Muscle of leg (tissue), 3 donors: ENCODE measurements at regions not wholly inside any gene's neighbourhood (a gene's known extent, or its start where the extent isn't known, plus 50 kb on each side); places are given as distances from the start of the nearest gene placed in this dataset.
A peak's percentile ranks its signal among the peaks of the same experiment; 100 is the strongest.
"Not testable (repeated sequence)": the region's sequence is repeated elsewhere in the genome, so short reads cannot be mapped to it uniquely, and the experiment has no call there.

ENCODE experiments used
- DNase-seq: peaks from one replicate; pipeline ENCODE4 v3.0.0; 2013
- H3K27ac ChIP-seq: one replicate; pipeline ENCODE4 v1.5.1; 2013; ENCODE audit warnings: mild to moderate bottlenecking, low read length, control low read depth
- H3K27me3 ChIP-seq: one replicate; pipeline ENCODE4 v1.6.1; 2013; ENCODE audit warnings: low read length; ENCODE audit not compliant: control insufficient read depth, insufficient read depth
- H3K36me3 ChIP-seq: one replicate; pipeline ENCODE4 v1.6.1; 2013; ENCODE audit warnings: low read length; ENCODE audit not compliant: control insufficient read depth, insufficient read depth
- H3K4me1 ChIP-seq: one replicate; pipeline ENCODE4 v1.6.1; 2013; ENCODE audit warnings: low read length; ENCODE audit not compliant: control insufficient read depth, insufficient read depth
- H3K4me3 ChIP-seq: one replicate; pipeline ENCODE4 v1.5.1; 2013; ENCODE audit warnings: low read length, control low read depth
- H3K9me3 ChIP-seq: replicated peaks from 2 replicates; pipeline ENCODE4 v1.6.1; 2013; ENCODE audit warnings: low read depth, low read length; ENCODE audit not compliant: control insufficient read depth
- WGBS: methylation state at CpG from one replicate; pipeline ENCODE4 v1.1.5; 2013; ENCODE audit warnings: missing lambda C conversion rate; ENCODE audit not compliant: insufficient coverage; 5-methylcytosine and 5-hydroxymethylcytosine counted together

- H3K4me3 ChIP-seq, DNase-seq: not testable (repeated sequence)
- WGBS, result 71% methylated on average over 15 of the region's 49 CpGs
These were observed 59.9 kb upstream of the EN2 start for GRCh38 chr7:155397758-155398714.

GRCh38 chr7:155398944-155399343, 59.0 kb upstream of the EN2 start:
- 78% methylated on average over 14 of the region's 14 CpGs for WGBS
- H3K4me1 ChIP-seq, result no peaks in the 10 kb centered on the region
- no peak overlapping the region for H3K4me3 ChIP-seq
- no peak overlapping the region for H3K27ac ChIP-seq
- H3K36me3 ChIP-seq, result no peaks in the 10 kb centered on the region
- H3K9me3 ChIP-seq, result no peaks in the 10 kb centered on the region
- peaks cover 56% of the 10 kb centered on the region for H3K27me3 ChIP-seq
- no peak for DNase-seq

More at GRCh38 chr7:155397758-155398714, 59.9 kb upstream of the EN2 start:
- peaks cover 51% of the 10 kb centered on the region for H3K27me3 ChIP-seq
- not testable (repeated sequence) for H3K4me1 ChIP-seq, H3K27ac ChIP-seq, H3K9me3 ChIP-seq, H3K36me3 ChIP-seq

- 85% methylated on average over 12 of the region's 14 CpGs for WGBS
- no peak for DNase-seq
- no peak overlapping the region for H3K27ac ChIP-seq
- H3K4me1 ChIP-seq, result no peaks in the 10 kb centered on the region
- no peaks in the 10 kb centered on the region for H3K36me3 ChIP-seq
- peaks cover 61% of the 10 kb centered on the region for H3K27me3 ChIP-seq
- no peaks in the 10 kb centered on the region for H3K9me3 ChIP-seq
- H3K4me3 ChIP-seq, result no peak overlapping the region
These were observed 58.4 kb upstream of the EN2 start for GRCh38 chr7:155399577-155399976.

- peaks cover 4% of the 10 kb centered on the region for H3K4me1 ChIP-seq
- WGBS, result 20% methylated on average over 2 of the region's 8 CpGs
- no peak overlapping the region for H3K4me3 ChIP-seq
- H3K27me3 ChIP-seq, result peaks cover 66% of the 10 kb centered on the region
- H3K9me3 ChIP-seq, result no peaks in the 10 kb centered on the region
- DNase-seq, result no peak
- no peaks in the 10 kb centered on the region for H3K36me3 ChIP-seq
- H3K27ac ChIP-seq, result no peak overlapping the region
These were observed 56.7 kb upstream of the EN2 start for GRCh38 chr7:155401231-155401630.

GRCh38 chr7:155401884-155402283, 56.0 kb upstream of the EN2 start:
- Histone ChIP-seq H3K9me3 (no peaks in the 10 kb centered on the region), H3K4me1 (peaks cover 4% of the 10 kb centered on the region), H3K36me3 (no peaks in the 10 kb centered on the region), H3K27ac (no peak overlapping the region), H3K27me3 (peaks cover 65% of the 10 kb centered on the region), H3K4me3 (no peak overlapping the region)
- no peak for DNase-seq
- WGBS, result 59% methylated on average over 3 of the region's 6 CpGs

GRCh38 chr7:155402941-155403340, 55.0 kb upstream of the EN2 start:
- no peak overlapping the region for H3K27ac ChIP-seq
- H3K9me3 ChIP-seq, result no peaks in the 10 kb centered on the region
- H3K36me3 ChIP-seq, result no peaks in the 10 kb centered on the region
- no peak overlapping the region for H3K4me3 ChIP-seq
- DNase-seq, result no peak
- 80% methylated on average over 5 of the region's 6 CpGs for WGBS
- H3K4me1 ChIP-seq, result peaks cover 4% of the 10 kb centered on the region
- H3K27me3 ChIP-seq, result peaks cover 64% of the 10 kb centered on the region

- 74% methylated on average over 7 of the region's 14 CpGs for WGBS
- no peak for DNase-seq
- peaks cover 4% of the 10 kb centered on the region for H3K4me1 ChIP-seq
- peaks cover 79% of the 10 kb centered on the region for H3K27me3 ChIP-seq
- no peak overlapping the region for H3K27ac ChIP-seq
- H3K36me3 ChIP-seq, result no peaks in the 10 kb centered on the region
- H3K4me3 ChIP-seq, result no peak overlapping the region
- no peaks in the 10 kb centered on the region for H3K9me3 ChIP-seq
These were observed 53.0 kb upstream of the EN2 start for GRCh38 chr7:155404976-155405375.

- no peak overlapping the region for H3K4me3 ChIP-seq
- peak; percentile 17 for DNase-seq
- H3K36me3 ChIP-seq, result no peaks in the 10 kb centered on the region
- H3K9me3 ChIP-seq, result no peaks in the 10 kb centered on the region
- no peak overlapping the region for H3K27ac ChIP-seq
- H3K27me3 ChIP-seq, result peaks cover 78% of the 10 kb centered on the region
- H3K4me1 ChIP-seq, result peaks cover 4% of the 10 kb centered on the region
- whole genome bisulfite sequencing, result 31% methylated on average over 31 of the region's 31 CpGs
These were observed 52.3 kb upstream of the EN2 start for GRCh38 chr7:155405399-155406318.

GRCh38 chr7:155407799-155408198, 50.1 kb upstream of the EN2 start:
- Histone ChIP-seq H3K27me3 (peaks cover 77% of the 10 kb centered on the region), H3K4me1 (peaks cover 4% of the 10 kb centered on the region), H3K4me3 (no peak overlapping the region), H3K36me3 (no peaks in the 10 kb centered on the region), H3K27ac (no peak overlapping the region), H3K9me3 (no peaks in the 10 kb centered on the region)
- WGBS, result 83% methylated on average over 2 of the region's 2 CpGs
- DNase-seq, result no peak
